SK-N-SH (cell line): ENCODE measurements at regions not wholly inside any gene's neighbourhood (a gene's known extent, or its start where the extent isn't known, plus 50 kb on each side); places are given as distances from the start of the nearest gene placed in this dataset.

ENCODE experiments used
- CTCF ChIA-PET: fragments of 300-600, 350-600 bp; formaldehyde crosslinking; extraction: SDS; loops from one replicate; lab custom pipeline; 2021; lab: Yijun Ruan, JAX
- POLR2A ChIA-PET: fragments of 350-600 bp; sonication (Branson Sonifier 250); formaldehyde crosslinking; extraction: SDS; loops from one replicate; lab custom pipeline; 2020; ENCODE audit warnings: antibody characterized with exemption, inconsistent platforms; lab: Yijun Ruan, JAX
- DNase-seq: peaks from one replicate; pipeline ENCODE4 v3.0.0; 2012
- H2AFZ ChIP-seq: fragments of 200-600 bp; sonication (generic); 2 replicates; pipeline ENCODE4 v1.8.1; 2016; ENCODE audit warnings: antibody characterized with exemption, mild to moderate bottlenecking, low read depth
- H3F3A ChIP-seq: fragments of 200-600 bp; sonication (generic); replicated peaks from 2 replicates; pipeline ENCODE3; 2016; ENCODE audit warnings: antibody characterized with exemption, mild to moderate bottlenecking; ENCODE audit not compliant: insufficient read depth
- H3K27ac ChIP-seq, 2 experiments: fragments of 200-500 bp in 1 of 2; fragments of 200-600 bp in 1 of 2; sonication (Bioruptor generic) in 1 of 2; sonication (generic), shearing (Covaris generic) in 1 of 2; 2 replicates each; pipeline versions ENCODE4 v1.5.1 to v1.6.1; 2014 to 2016; ENCODE audit warnings: low read depth in 2 of 2, inconsistent platforms in 1 of 2, low read length in 1 of 2, mild to moderate bottlenecking in 1 of 2, mixed read lengths in 1 of 2
- H3K27me3 ChIP-seq: fragments of 200-600 bp; sonication (generic), shearing (Covaris generic); 2 replicates; pipeline ENCODE4 v1.6.1; 2016; ENCODE audit warnings: mixed run types; ENCODE audit not compliant: insufficient read depth
- H3K36me3 ChIP-seq, 2 experiments: fragments of 200-500 bp in 1 of 2; fragments of 200-600 bp in 1 of 2; sonication (Bioruptor generic) in 1 of 2; sonication (generic) in 1 of 2; replicated peaks in 1 of 2; 2 replicates each; pipeline versions ENCODE3 to v1.5.1; 2014 to 2016; ENCODE audit warnings: low read length in 1 of 2, mild to moderate bottlenecking in 1 of 2; ENCODE audit not compliant: insufficient read depth in 2 of 2, control insufficient read depth in 1 of 2
- H3K4me1 ChIP-seq, 2 experiments: fragments of 200-500 bp in 1 of 2; fragments of 200-600 bp in 1 of 2; sonication (Bioruptor generic) in 1 of 2; sonication (generic), shearing (Covaris generic) in 1 of 2; 2 replicates each; pipeline versions ENCODE4 v1.5.1 to v1.6.1; 2014 to 2016; ENCODE audit warnings: low read depth in 1 of 2, low read length in 1 of 2, mixed run types in 1 of 2; ENCODE audit not compliant: insufficient read depth in 2 of 2, control insufficient read depth in 1 of 2
- H3K4me2 ChIP-seq: fragments of 200-600 bp; sonication (generic), shearing (Covaris generic); 2 replicates; pipeline ENCODE4 v1.6.1; 2017; ENCODE audit warnings: mixed run types
- H3K4me3 ChIP-seq, 2 experiments: fragments of 200-500 bp in 1 of 2; fragments of 200-600 bp in 1 of 2; sonication (Bioruptor generic) in 1 of 2; sonication (generic), shearing (Covaris generic) in 1 of 2; 2 replicates each; pipeline versions ENCODE4 v1.5.1 to v1.8.1; 2014 to 2016; ENCODE audit warnings: low read depth in 2 of 2, inconsistent platforms in 1 of 2, low read length in 1 of 2, mild to moderate bottlenecking in 1 of 2, mixed read lengths in 1 of 2, moderate library complexity in 1 of 2
- H3K79me2 ChIP-seq: fragments of 200-600 bp; sonication (generic); 2 replicates; pipeline ENCODE4 v1.8.1; 2017; ENCODE audit warnings: mild to moderate bottlenecking; ENCODE audit not compliant: insufficient read depth
- H3K9ac ChIP-seq: fragments of 200-600 bp; sonication (generic); 2 replicates; pipeline ENCODE4 v1.6.1; 2017; ENCODE audit warnings: mixed run types
- H3K9me2 ChIP-seq: fragments of 200-600 bp; sonication (generic); 2 replicates; pipeline ENCODE4 v1.6.1; 2017; ENCODE audit warnings: mixed run types
- H3K9me3 ChIP-seq: fragments of 200-600 bp; sonication (generic); 2 replicates; pipeline ENCODE4 v1.6.1; 2017; ENCODE audit warnings: mixed run types, mild to moderate bottlenecking, moderate library complexity
- H4K20me1 ChIP-seq: fragments of 200-600 bp; sonication (generic); 2 replicates; pipeline ENCODE4 v1.6.1; 2017; ENCODE audit warnings: mild to moderate bottlenecking, mixed run types; ENCODE audit not compliant: insufficient read depth
- EP300 ChIP-seq, 2 experiments: IDR thresholded peaks; 2 replicates each; pipeline versions ENCODE4 v1.4.0 to v1.6.1; 2012; ENCODE audit warnings: borderline replicate concordance in 1 of 2, low read depth in 1 of 2, low read length in 1 of 2
- FOXM1 ChIP-seq: IDR thresholded peaks from 2 replicates; pipeline ENCODE4 v1.4.0; 2012; ENCODE audit warnings: low read depth, mild to moderate bottlenecking
- GATA2 ChIP-seq: sonication (generic); formaldehyde crosslinking; IDR thresholded peaks from 2 replicates; pipeline ENCODE4 v1.5.0; 2020; ENCODE audit warnings: mild to moderate bottlenecking, missing genetic modification reagents
- IRF3 ChIP-seq: fragments of 150-350 bp; IDR thresholded peaks from 2 replicates; pipeline ENCODE4 v1.6.1; 2016; ENCODE audit warnings: mild to moderate bottlenecking, low read depth, low read length
- JUND ChIP-seq: IDR thresholded peaks from 2 replicates; pipeline ENCODE4 v1.4.0; 2012
- MEF2A ChIP-seq: IDR thresholded peaks from 2 replicates; pipeline ENCODE4 v1.4.0; 2012; ENCODE audit warnings: low read depth, borderline replicate concordance
- PBX3 ChIP-seq: IDR thresholded peaks from 2 replicates; pipeline ENCODE4; 2012
- RAD21 ChIP-seq: IDR thresholded peaks from 2 replicates; pipeline ENCODE4 v1.6.1; 2012; ENCODE audit warnings: mild to moderate bottlenecking, low read length
- RCOR1 ChIP-seq: fragments of 150-350 bp; IDR thresholded peaks from 2 replicates; pipeline ENCODE4 v1.6.1; 2017; ENCODE audit warnings: antibody characterized with exemption, low read length
- REST ChIP-seq: IDR thresholded peaks from 2 replicates; pipeline ENCODE4 v1.6.1; 2012; ENCODE audit warnings: mild to moderate bottlenecking, low read depth, low read length, moderate library complexity
- RXRA ChIP-seq: IDR thresholded peaks from 2 replicates; pipeline ENCODE4 v1.4.0; 2012; ENCODE audit warnings: low read depth, mild to moderate bottlenecking, borderline replicate concordance
- SIN3A ChIP-seq: IDR thresholded peaks from 2 replicates; pipeline ENCODE4 v1.6.1; 2012; ENCODE audit warnings: low read depth, mild to moderate bottlenecking, low read length, moderate library complexity, borderline replicate concordance
- SMC3 ChIP-seq: IDR thresholded peaks from 2 replicates; pipeline ENCODE4 v1.6.1; 2012; ENCODE audit warnings: low read depth, low read length, improper control_type of control experiment
- TCF12 ChIP-seq: IDR thresholded peaks from 2 replicates; pipeline ENCODE4 v1.4.0; 2012
- TEAD4 ChIP-seq: IDR thresholded peaks from 2 replicates; pipeline ENCODE4 v1.4.0; 2012; ENCODE audit warnings: mild to moderate bottlenecking, borderline replicate concordance; ENCODE audit not compliant: insufficient read depth
- USF1 ChIP-seq: IDR thresholded peaks from 2 replicates; pipeline ENCODE4 v1.4.0; 2012; ENCODE audit warnings: low read depth, borderline replicate concordance
- YY1 ChIP-seq: IDR thresholded peaks from 2 replicates; pipeline ENCODE4 v1.4.0; 2012; ENCODE audit warnings: low read depth, mild to moderate bottlenecking
- ZBTB33 ChIP-seq: IDR thresholded peaks from 2 replicates; pipeline ENCODE4 v1.4.0; 2012; ENCODE audit warnings: low read depth, borderline replicate concordance

- no peak for TF ChIP-seq YY1
These were observed 444.5 kb upstream of the SLC8A1 start (continued) for GRCh38 chr2:40896358-40896757.

- no peaks in the 10 kb centered on the region for H3F3A ChIP-seq
- ChIA-PET CTCF (interaction anchor here (0.6 to 1.2 kb wide), 2 partner anchors 18 to 106 kb away, joined by 3 read pairs; no protein-coding TSS in a partner anchor), POLR2A (no interaction called here)
These were observed 462.8 kb upstream of the SLC8A1 start for GRCh38 chr2:40914666-40915065.

GRCh38 chr2:40915651-40916050 is 463.8 kb upstream of the SLC8A1 start:
- no peak for DNase-seq
- Histone ChIP-seq H3K27ac (no peak overlapping the region), H3K4me3 (no peak overlapping the region), H3K9ac (no peak overlapping the region), H4K20me1 (no peaks in the 10 kb centered on the region), H3K9me2 (no peaks in the 10 kb centered on the region), H3K36me3 (no peaks in the 10 kb centered on the region), H2AFZ (no peak overlapping the region), H3K27me3 (no peaks in the 10 kb centered on the region), H3K79me2 (no peaks in the 10 kb centered on the region)
- CTCF ChIA-PET, result interaction anchor here (0.7 to 1.2 kb wide), 2 partner anchors 19 to 783 kb away, joined by 3 to 5 read pairs; no protein-coding TSS in a partner anchor
- TF ChIP-seq USF1, result no peak
- TF ChIP-seq RXRA, result no peak
- no peak for TF ChIP-seq GATA2 (CRISPR knock-in tag)
- no peak for TF ChIP-seq RCOR1
- no peak for TF ChIP-seq REST
- no peak for TF ChIP-seq TCF12
- no peak for TF ChIP-seq EP300 (IDR thresholded peaks at IDR 0.05; ENCODE audit: borderline replicate concordance in 1 of 2, low read depth in 1 of 2, low read length in 1 of 2)
- no peak for TF ChIP-seq JUND
- no peak for TF ChIP-seq TEAD4
- no peak for TF ChIP-seq FOXM1
- no peak for TF ChIP-seq SIN3A
- no peak for TF ChIP-seq SMC3
- no peak for TF ChIP-seq PBX3
- TF ChIP-seq ZBTB33, result no peak
- no peak for TF ChIP-seq IRF3
- no peak for TF ChIP-seq RAD21
- TF ChIP-seq, all 33 proteins: peak for 0
- POLR2A ChIA-PET, result no interaction called here
- H3K4me1 ChIP-seq, result no peaks in the 10 kb centered on the region
- H3F3A ChIP-seq, result no peaks in the 10 kb centered on the region
- H3K9me3 ChIP-seq, result no peaks in the 10 kb centered on the region
- H3K4me2 ChIP-seq, result no peak overlapping the region

More at GRCh38 chr2:40914666-40915065, 462.8 kb upstream of the SLC8A1 start:
- Histone ChIP-seq H3K27ac (no peak overlapping the region), H3K9me3 (no peaks in the 10 kb centered on the region), H3K27me3 (no peaks in the 10 kb centered on the region), H3K4me3 (no peak overlapping the region), H3K9ac (no peak overlapping the region), H3K36me3 (no peaks in the 10 kb centered on the region), H3K4me2 (no peak overlapping the region), H4K20me1 (no peaks in the 10 kb centered on the region), H3K4me1 (no peaks in the 10 kb centered on the region), H2AFZ (no peak overlapping the region), H3K9me2 (no peaks in the 10 kb centered on the region), H3K79me2 (no peaks in the 10 kb centered on the region)
- DNase-seq, result no peak
- TF ChIP-seq MEF2A, result no peak
- TF ChIP-seq, all 33 proteins: peak for 0
